GM18507 (cell line): ENCODE measurements at regions not wholly inside any gene's neighbourhood (a gene's known extent, or its start where the extent isn't known, plus 50 kb on each side); places are given as distances from the start of the nearest gene placed in this dataset.
"Not testable (repeated sequence)": the region's sequence is repeated elsewhere in the genome, so short reads cannot be mapped to it uniquely, and the experiment has no call there.

ENCODE experiments used
- DNase-seq: peaks from one replicate; pipeline ENCODE4 v3.0.0; 2011; ENCODE audit warnings: low read depth; ENCODE audit not compliant: insufficient read length; ENCODE audit errors: extremely low spot score
- FAIRE-seq: peaks from 2 replicates; lab custom pipeline; 2011; peaks lifted over from hg19 to GRCh38; lab: Jason Lieb, UNC

DNA sequence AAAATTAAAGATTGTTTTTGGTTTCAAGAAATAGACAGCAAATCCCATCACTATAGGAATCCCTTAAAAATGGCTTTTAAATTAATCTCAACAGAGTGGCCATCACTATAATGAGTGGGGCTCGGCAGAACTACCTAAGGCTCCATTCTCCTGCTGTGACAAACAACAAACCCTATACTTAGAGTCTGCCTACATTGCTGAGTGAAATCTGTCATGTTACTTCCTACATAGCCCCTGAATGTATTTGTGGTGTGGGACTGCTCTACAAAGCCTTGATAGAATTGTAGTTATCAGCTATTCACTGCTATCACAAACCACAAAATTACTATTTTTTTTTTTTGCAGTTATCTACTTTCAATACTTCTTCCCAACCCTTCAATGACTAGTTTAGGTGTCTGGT is 538.7 kb upstream of the ATXN7L3B start:
- no peak for FAIRE-seq
- no peak for DNase-seq

DNA sequence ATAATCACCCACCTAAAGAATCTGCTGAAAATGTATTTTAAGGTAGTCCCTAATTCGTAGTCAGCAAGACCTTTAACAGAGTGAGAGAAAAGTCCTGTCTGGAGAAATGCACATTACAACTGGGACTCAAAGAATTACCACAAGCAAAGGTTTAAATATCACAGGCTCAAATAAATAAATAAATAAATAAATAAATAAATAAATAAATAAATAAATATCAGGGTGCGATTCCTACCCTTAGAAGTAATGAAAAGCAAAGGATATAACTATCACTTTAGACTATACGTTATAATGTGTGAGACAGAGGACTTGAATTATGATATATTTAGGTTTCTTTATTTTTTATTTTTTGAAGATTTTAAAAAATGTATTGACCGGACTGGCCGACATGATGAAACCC is 522.5 kb upstream of the ATXN7L3B start:
- DNase-seq (no peak), FAIRE-seq (no peak)

DNA sequence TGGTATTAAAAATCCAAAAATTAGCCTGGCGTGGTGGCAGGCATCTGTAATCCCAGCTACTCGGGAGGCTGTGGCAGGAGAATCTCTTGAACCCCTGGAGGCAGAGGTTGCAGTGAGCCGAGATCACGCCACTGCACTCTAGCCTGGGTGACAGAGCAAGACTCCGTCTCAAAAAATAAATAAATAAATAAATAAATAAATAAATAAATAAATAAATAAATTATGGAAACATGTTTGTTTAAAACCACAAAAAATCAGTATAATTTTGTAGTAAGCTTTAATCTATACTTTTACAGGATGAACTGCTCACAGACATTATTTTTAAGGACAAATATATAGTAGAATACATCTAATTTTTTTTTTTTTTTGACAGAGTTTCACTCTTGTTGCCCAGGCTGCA is 521.3 kb upstream of the ATXN7L3B start:
- not testable (repeated sequence) for DNase-seq, FAIRE-seq

DNA sequence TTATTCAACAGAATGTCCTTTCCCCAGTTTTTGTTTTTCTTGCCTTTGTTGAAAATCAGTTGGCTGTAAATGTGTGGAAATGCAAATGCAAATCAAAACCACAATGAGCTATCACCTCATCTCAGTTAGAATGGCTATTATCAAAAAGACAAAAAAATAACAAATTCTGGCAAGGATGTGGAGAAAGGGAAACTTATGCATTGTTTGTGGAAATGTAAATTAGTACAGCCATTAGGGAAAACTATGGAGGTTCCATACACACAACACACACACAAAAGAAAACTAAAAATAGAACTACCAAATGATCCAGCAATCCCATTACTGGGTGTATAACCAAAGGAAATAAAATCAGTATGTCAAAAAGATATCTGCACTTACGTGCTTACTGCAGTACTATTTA is 518.8 kb upstream of the ATXN7L3B start:
- DNase-seq (no peak), FAIRE-seq (no peak)

DNA sequence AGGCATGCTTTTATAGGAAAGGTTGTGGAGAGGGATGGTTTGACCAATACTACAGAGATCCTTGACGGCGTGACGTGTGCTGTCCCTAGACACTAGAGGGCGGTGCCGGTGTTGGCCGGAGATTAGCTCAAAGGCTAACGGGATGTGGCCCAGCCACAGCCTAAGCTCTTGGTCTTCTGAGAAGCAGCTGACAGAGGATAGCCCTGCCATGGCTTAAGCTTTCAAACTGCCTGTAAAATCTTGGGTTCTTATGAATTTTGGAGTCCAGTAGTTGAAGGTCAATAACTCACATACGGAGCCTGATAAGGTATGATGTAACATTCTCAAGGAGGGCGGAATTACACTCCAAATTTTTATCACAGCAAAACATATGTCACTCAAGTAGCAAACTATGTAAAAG is 515.7 kb upstream of the ATXN7L3B start:
- DNase-seq: no peak
- FAIRE-seq: peak; percentile 66

DNA sequence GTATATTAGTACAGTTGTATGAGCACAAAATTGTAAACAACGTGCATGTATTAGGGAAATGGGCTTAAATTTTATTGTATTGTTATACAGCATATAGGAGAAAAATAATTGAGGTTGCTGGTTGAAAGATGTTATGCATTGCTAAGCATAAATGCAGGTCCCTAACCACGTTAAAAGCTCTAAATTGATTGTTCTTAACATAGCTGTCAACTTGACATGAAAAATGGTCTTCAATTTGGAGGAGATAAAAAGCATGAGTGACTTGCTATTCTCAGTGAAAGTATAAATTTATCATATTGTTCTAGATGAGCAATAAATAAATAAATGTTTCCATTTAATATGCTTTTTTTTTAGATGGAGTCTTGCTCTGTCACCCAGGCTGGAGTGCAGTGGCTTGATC is 506.6 kb upstream of the ATXN7L3B start:
- FAIRE-seq (no peak), DNase-seq (no peak)

DNA sequence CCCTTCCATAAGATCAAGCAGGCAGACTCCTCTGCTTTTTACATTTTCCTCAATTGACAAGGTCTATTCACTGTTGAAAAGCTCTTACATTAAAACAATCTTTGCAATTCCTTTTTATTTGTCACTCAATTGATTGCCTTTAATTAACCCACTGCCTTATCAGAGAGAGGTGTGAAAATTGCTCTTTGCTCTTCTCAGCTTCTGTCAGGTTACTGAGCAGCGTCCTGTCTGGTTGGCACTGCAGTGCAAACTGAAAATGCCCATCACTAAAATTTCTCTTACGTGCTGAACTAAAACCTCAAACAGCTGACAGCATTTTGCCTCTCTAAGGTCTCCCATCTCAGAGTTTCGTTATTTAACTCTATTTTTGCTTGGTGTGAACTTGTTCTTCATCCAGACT is 504.1 kb upstream of the ATXN7L3B start:
- DNase-seq (no peak), FAIRE-seq (no peak)

DNA sequence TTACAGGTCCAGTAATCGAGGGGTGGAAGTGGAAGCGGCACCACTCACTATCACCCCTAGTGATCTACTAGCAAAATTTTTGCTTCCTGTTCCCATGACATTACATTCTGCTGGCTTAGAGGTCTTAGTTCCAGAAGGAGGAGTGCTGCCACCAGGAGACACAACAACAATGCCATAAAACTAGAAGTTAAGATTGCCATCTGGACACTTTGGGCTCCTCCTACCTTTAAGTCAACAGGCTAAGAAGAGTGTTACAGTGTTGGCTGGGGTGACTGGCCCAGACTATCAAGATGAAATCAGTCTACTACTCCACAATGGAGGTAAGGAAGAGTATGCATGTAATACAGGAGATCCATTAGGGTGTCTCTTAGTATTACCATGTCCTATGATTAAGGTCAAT is 498.5 kb upstream of the ATXN7L3B start:
- DNase-seq, FAIRE-seq: not testable (repeated sequence)

DNA sequence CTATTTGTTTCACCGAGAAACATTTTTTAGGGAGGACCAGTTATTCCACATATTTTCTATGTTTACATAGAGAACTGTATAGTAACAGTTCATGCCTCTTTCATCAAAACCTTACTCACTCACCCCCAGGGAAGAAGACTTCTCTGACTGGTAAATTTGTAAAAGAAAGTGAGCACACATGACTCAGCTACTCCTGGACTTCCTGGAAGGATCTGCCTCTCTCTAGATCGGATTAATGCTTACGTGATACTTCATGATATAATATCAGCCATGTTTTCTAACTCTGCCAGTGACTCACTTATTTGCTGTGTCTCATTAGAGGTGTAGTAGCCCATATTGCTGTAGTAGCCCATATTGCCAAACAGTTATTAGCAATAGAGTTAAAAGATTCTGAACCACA is 494.3 kb upstream of the ATXN7L3B start:
- no peak for DNase-seq

DNA sequence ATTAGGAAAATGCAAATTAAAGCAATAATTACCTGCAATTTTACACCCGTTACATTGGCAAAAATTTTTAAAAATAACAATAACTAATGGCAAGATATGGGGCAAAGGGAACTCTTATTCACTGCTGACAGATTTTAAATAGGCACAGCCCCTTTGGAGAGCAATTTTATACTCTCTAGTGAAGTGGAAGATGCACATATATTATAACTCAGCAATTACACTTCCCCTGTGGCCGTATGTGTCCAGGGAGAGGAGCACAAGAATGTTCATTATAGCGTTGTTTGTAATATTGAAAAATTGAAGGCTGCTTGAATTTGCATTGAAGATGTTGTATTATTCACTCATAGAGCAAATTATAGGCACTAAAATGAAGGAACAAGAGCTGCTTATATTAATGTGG is 488.3 kb upstream of the ATXN7L3B start:
- DNase-seq (no peak), FAIRE-seq (no peak)

More for the DNA sequence above, 494.3 kb upstream of the ATXN7L3B start:
- FAIRE-seq: no peak

DNA sequence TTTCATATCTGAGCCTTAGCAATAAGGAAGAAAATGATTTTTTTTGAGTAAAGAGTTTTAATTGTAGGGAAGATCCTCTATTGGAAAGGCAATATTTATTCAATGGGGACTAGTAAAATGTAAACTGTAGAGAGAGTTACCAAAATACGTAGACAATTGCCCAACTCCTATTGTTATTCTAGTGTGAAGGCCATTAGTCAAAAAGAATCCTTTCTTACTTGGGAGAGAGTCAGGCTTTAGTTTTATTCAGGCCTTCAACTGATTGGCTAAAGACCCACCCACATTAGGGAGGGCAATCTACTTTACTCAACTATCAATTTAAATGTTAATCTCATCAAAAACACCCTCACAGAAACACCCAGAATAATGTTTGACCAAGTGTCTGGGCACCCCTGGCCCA is 485.8 kb upstream of the ATXN7L3B start:
- FAIRE-seq (no peak), DNase-seq (no peak)

DNA sequence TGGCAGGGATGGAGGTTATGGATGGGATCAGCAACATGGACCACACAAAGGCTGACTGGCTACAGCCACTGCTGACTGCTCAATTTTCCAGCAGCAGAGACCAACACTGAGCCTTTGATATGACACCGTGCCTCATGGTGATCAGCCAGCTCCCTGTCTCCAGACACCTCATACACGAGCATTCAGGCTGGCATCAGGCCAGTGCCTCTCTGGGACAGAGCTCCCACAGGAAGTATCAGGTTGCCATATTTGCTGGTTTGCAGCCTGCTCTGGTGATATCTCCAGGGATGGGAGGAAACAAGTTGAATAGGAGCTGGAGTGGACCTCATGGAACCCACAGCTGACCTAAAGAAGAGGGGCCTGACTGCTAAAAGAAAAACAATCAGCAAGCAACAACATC is 471.2 kb upstream of the ATXN7L3B start:
- FAIRE-seq (no peak), DNase-seq (no peak)

DNA sequence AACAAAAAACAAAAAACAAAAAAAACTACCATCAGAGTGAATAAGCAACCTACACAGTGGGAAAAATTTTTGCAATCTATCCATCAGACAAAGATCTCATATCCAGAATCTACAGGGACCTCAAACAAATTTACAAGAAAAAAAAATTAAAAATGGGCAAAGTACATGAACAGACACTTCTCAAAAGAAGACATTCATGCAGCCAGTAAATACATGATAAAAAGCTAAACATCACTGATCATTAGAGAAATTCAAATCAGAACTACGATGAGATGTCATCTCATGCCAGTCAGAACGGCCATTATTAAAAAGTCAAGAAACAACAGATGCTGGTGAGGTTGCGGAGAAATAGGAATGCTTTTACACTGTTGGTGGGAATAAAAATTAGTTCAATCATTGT is 466.5 kb upstream of the ATXN7L3B start:
- no peak for DNase-seq
- no peak for FAIRE-seq

DNA sequence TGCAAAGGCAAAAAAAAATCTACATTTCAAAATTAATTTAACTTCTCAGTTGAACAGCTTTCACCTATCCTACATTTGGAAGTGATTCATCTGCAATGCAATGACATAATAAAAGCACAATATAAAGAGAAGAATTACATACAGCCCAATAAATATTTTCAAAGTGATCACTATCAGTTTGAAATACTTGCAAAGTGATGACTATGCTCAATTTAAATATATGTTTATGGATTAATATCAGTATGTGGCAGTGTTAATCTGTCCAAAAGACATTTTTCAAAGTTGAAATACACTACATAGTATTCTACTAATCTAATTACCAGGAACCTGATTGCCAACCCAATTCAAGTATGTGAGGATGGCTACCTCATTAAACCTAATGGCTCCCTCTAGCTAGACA is 460.7 kb upstream of the ATXN7L3B start:
- FAIRE-seq: no peak
- DNase-seq: no peak

DNA sequence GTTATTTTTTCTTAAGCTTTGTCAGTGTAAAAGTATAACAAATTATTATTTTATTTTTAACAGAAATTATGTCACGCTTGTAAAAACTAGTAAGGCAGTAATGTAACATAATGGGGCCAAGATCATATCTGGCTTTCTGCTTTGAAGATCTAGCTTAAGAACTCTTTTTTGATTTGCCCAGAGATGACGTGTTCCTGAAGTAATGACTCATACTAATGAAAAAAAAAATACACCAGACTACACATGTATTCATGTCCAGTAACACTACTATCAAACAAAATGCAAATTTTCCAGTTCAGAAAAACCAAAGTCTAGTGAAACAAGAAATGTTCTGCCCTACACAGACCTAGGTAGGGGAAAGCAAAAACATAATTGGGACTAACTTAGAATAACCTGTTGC is 432.2 kb upstream of the ATXN7L3B start:
- no peak for DNase-seq
- FAIRE-seq: no peak

DNA sequence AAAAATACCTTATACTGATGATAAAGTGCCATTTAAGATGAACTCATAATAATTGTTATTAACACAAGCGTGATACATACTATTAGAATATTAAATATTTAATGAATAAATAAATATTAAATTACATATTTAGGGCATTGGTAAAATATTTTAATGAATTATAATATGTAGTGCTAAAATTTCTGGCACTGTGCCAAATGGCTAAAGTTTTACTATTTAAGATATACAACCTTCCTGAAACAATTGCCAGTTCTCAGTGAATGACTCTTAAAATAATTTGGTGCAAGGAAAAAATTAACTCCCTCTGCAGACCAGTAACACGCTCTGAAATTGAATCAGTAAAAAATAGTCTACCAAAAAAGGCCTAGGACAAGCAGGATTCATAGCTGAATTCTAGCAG is 428.9 kb upstream of the ATXN7L3B start:
- DNase-seq (no peak), FAIRE-seq (no peak)

DNA sequence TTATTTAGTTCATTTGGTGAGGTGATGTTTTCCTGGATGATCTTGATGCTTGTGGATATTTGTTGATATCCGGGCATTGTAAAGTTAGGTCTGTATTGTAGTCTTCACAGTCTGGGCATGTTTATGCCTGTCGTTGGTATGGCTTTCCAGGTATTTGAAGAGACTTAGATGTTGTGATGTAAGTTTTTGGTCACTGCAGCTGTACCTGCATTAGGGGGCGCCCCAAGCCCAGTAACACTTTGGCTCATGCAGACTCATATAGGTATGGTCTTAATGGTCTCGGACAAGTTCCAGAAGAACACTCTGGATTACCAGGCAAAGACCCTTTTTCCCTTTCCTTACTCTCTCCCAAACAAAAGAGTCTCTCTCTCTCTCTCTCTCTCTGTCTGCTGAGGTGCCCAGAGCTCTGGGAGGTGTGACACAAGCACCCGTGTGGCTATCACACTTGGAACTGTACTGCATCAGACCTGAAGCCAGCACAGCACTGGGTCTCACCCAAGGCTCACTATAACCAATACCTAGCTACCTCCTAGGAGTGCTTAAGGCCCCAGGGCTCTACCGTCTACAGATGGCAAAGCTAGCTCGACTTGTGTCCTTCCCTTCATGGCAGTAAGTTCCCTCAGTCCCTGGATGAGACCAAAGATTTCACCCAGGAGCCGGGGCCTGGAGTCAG is 425.8 kb upstream of the ATXN7L3B start:
- DNase-seq (no peak), FAIRE-seq (no peak)

DNA sequence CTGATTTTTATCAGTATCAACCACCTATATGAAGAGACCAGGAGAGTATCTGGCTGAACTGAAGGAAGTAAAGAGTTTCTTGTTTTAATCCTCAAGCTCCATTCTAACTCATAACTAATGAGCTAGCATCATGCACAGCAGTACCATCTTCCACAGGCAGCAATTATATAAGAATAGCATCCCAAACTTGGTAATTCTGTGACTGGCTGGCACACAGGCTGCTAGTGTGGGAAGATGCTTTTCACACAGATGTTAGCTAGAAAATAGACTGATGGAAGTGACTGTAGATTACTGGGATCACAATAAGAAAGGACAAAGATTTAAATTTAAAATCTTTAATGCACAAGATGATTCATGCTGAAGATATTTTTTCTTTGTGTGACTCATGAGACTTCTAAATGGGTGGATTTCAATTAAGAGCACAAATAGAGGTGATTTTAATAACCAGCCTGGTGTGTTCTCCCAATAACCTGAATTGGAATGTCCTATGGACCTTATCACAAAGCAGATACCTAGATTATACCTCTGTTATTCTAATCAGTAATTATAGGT is 417.7 kb upstream of the ATXN7L3B start:
- DNase-seq (no peak), FAIRE-seq (no peak)

DNA sequence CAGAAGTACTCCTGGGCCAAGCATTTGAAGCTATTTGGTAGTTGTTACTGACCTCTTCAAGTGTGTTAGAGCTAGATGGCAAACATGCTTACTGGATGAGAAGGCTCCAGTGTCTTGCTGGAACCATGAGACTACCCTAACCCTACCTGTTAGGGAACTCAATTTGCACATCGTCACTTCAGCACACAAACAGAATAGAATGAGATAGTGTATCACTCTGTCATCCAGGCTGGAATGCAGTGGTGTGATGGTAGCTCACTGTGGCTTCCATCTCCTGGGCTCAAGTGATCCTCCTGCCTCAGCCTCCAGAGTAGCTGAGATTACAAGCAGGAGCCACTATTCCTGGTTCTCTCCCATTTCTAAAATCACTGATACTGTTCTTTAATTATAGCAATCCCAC is 417.0 kb upstream of the ATXN7L3B start:
- no peak for DNase-seq
- FAIRE-seq: no peak

DNA sequence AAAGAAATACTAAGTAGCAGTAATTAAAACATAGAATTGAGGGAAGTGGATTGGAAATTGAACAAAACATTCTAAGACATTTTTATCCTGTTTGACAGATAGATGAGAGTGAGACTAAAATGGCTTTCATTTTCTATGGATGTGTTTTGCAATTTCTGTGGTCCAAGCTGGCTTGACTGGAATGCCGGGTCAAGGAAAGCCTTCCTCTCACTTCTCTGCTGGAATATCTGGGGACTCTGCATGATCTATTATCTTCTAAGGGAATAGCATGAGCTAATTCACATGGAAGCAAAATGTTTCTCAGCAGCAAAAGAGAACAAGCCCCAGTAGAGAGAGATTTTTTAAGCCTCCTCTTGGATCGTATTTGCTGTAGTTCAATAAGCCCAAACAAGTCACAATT is 407.9 kb upstream of the ATXN7L3B start:
- FAIRE-seq (no peak), DNase-seq (no peak)

DNA sequence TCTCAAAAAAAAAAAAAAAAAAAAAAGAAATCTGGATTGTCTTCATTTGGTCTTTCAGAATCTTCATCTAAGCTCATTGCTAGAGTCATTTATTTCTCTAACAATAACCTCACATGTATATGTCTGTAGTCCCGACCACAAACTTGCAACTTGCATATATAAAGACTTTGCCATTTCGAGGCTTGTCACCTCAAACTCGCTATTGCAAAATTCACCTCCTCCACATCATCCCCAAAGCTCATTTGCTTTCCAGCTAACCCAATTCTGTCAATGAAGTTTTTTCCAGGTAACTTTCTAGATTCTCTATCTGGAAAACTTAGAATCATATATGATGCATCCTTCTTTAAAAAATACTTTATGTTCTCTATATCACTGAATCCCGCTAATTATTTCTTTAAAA is 393.2 kb upstream of the ATXN7L3B start:
- DNase-seq (no peak), FAIRE-seq (no peak)

DNA sequence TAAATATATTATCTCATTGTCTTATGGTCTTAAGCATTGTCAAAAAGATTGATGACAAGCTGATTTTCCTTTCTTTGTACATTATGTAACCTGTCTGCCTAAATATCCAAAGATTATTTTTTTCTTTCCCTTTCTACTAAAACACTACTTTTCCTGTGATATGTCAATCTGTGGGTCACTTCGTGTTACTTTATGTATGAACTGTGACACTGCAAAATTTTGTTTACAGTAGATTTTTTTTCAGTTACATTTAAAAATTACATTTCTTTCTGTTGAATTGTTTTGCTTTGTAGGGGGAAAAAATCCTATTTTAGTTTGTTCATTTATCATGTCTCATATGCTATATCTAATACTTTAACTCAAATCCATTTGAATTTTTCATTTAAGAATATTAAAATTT is 392.3 kb upstream of the ATXN7L3B start:
- FAIRE-seq: no peak

More for the DNA sequence above, 392.3 kb upstream of the ATXN7L3B start:
- no peak for DNase-seq
